ENCODE measurements at regions not wholly inside any gene's neighbourhood (a gene's known extent, or its start where the extent isn't known, plus 50 kb on each side); places are given as distances from the start of the nearest gene placed in this dataset.
A peak's percentile ranks its signal among the peaks of the same experiment; 100 is the strongest.

- no CpG with 5 or more reads among the region's 1 CpG for WGBS (ENCODE audit: insufficient coverage)
- Histone ChIP-seq H3K36me3 (ENCODE audit: control insufficient read depth, insufficient read depth, low read length) (no peaks in the 10 kb centered on the region), H3K9me3 (ENCODE audit: control insufficient read depth, insufficient read depth, low read length) (no peaks in the 10 kb centered on the region), H3K4me1 (ENCODE audit: control insufficient read depth, insufficient read depth, low read length) (no peaks in the 10 kb centered on the region), H3K27ac (ENCODE audit: low read depth, low read length) (no peak overlapping the region), H3K27me3 (ENCODE audit: control insufficient read depth, insufficient read depth, low read length) (no peaks in the 10 kb centered on the region), H3K4me3 (ENCODE audit: low read depth, low read length) (no peak overlapping the region)
- DNase-seq (ENCODE audit: low read depth in 4 of 6, low spot score in 6 of 6): no peak
Observed at GRCh38 chr14:83470959-83471695, 1937.5 kb upstream of the SEL1L start.

- Histone ChIP-seq H3K36me3 (ENCODE audit: control insufficient read depth, insufficient read depth, low read length) (no peaks in the 10 kb centered on the region), H3K27ac (ENCODE audit: low read depth, low read length) (no peak overlapping the region), H3K4me3 (ENCODE audit: low read depth, low read length) (no peak overlapping the region), H3K9me3 (ENCODE audit: control insufficient read depth, insufficient read depth, low read length) (no peaks in the 10 kb centered on the region), H3K4me1 (ENCODE audit: control insufficient read depth, insufficient read depth, low read length) (no peaks in the 10 kb centered on the region), H3K27me3 (ENCODE audit: control insufficient read depth, insufficient read depth, low read length) (no peaks in the 10 kb centered on the region)
- WGBS (ENCODE audit: insufficient coverage): no CpG with 5 or more reads among the region's 3 CpGs
- no peak for DNase-seq (ENCODE audit: low read depth in 4 of 6, low spot score in 6 of 6)
Observed at GRCh38 chr14:83473416-83474235, 1940.0 kb upstream of the SEL1L start.

DNA sequence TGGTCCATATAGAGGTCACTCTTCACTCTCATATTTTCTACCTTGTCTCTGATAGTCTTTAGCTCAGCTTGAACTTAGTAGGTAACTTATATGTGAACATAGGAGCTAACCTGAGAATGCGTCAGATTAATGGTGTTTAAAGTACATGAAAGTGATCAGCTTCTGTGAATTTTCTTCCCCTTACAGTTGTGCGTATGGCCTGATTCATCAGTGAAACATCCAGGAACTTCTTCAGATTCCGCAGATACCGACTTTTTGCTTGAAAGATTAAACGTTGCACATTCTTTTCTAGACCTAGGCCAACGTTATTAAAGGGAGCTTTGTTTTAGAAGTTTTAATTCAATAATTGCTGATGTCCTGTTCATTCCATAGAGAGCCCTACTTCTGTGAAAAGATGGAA, 1945.1 kb upstream of the SEL1L start:
- Histone ChIP-seq H3K9me3 (ENCODE audit: control insufficient read depth, insufficient read depth, low read length) (no peaks in the 10 kb centered on the region), H3K36me3 (ENCODE audit: control insufficient read depth, insufficient read depth, low read length) (no peaks in the 10 kb centered on the region), H3K4me3 (ENCODE audit: low read depth, low read length) (no peak overlapping the region), H3K4me1 (ENCODE audit: control insufficient read depth, insufficient read depth, low read length) (no peaks in the 10 kb centered on the region), H3K27ac (ENCODE audit: low read depth, low read length) (no peak overlapping the region), H3K27me3 (ENCODE audit: control insufficient read depth, insufficient read depth, low read length) (no peaks in the 10 kb centered on the region)
- WGBS (ENCODE audit: insufficient coverage): 100% methylated on average over 4 of the region's 6 CpGs
- no peak for DNase-seq (ENCODE audit: low read depth in 4 of 6, low spot score in 6 of 6)

GRCh38 chr14:83483063-83483462, 1949.4 kb upstream of the SEL1L start:
- Histone ChIP-seq H3K27ac (ENCODE audit: low read depth, low read length) (no peak overlapping the region), H3K4me1 (ENCODE audit: control insufficient read depth, insufficient read depth, low read length) (no peaks in the 10 kb centered on the region), H3K9me3 (ENCODE audit: control insufficient read depth, insufficient read depth, low read length) (no peaks in the 10 kb centered on the region), H3K36me3 (ENCODE audit: control insufficient read depth, insufficient read depth, low read length) (no peaks in the 10 kb centered on the region), H3K4me3 (ENCODE audit: low read depth, low read length) (no peak overlapping the region), H3K27me3 (ENCODE audit: control insufficient read depth, insufficient read depth, low read length) (no peaks in the 10 kb centered on the region)
- no CpG with 5 or more reads among the region's 1 CpG for WGBS (ENCODE audit: insufficient coverage)
- no peak for DNase-seq (ENCODE audit: low read depth in 4 of 6, low spot score in 6 of 6)

- DNase-seq (ENCODE audit: low read depth in 4 of 6, low spot score in 6 of 6): no peak
Observed at GRCh38 chr14:83485591-83485990, 1951.9 kb upstream of the SEL1L start.

GRCh38 chr14:83491091-83491490, 1957.4 kb upstream of the SEL1L start:
- no peaks in the 10 kb centered on the region for H3K4me1 ChIP-seq (ENCODE audit: control insufficient read depth, insufficient read depth, low read length)
- no peaks in the 10 kb centered on the region for H3K36me3 ChIP-seq (ENCODE audit: control insufficient read depth, insufficient read depth, low read length)
- 82% methylated on average over 1 of the region's 2 CpGs for WGBS (ENCODE audit: insufficient coverage)
- H3K27ac ChIP-seq (ENCODE audit: low read depth, low read length): no peak overlapping the region
- no peak overlapping the region for H3K4me3 ChIP-seq (ENCODE audit: low read depth, low read length)
- no peaks in the 10 kb centered on the region for H3K27me3 ChIP-seq (ENCODE audit: control insufficient read depth, insufficient read depth, low read length)
- no peak for DNase-seq (ENCODE audit: low read depth in 4 of 6, low spot score in 6 of 6)
- H3K9me3 ChIP-seq (ENCODE audit: control insufficient read depth, insufficient read depth, low read length): no peaks in the 10 kb centered on the region

More at GRCh38 chr14:83485591-83485990, 1951.9 kb upstream of the SEL1L start:
- Histone ChIP-seq H3K36me3 (ENCODE audit: control insufficient read depth, insufficient read depth, low read length) (no peaks in the 10 kb centered on the region), H3K4me3 (ENCODE audit: low read depth, low read length) (no peak overlapping the region), H3K9me3 (ENCODE audit: control insufficient read depth, insufficient read depth, low read length) (no peaks in the 10 kb centered on the region), H3K27ac (ENCODE audit: low read depth, low read length) (no peak overlapping the region), H3K4me1 (ENCODE audit: control insufficient read depth, insufficient read depth, low read length) (no peaks in the 10 kb centered on the region), H3K27me3 (ENCODE audit: control insufficient read depth, insufficient read depth, low read length) (no peaks in the 10 kb centered on the region)

- no peak overlapping the region for H3K27ac ChIP-seq (ENCODE audit: low read depth, low read length)
- WGBS (ENCODE audit: insufficient coverage): no CpG with 5 or more reads among the region's 3 CpGs
- H3K4me1 ChIP-seq (ENCODE audit: control insufficient read depth, insufficient read depth, low read length): no peaks in the 10 kb centered on the region
- peak in 2 of 6 donors; percentile 8 to 13 for DNase-seq (ENCODE audit: low read depth in 4 of 6, low spot score in 6 of 6)
- no peaks in the 10 kb centered on the region for H3K9me3 ChIP-seq (ENCODE audit: control insufficient read depth, insufficient read depth, low read length)
- no peaks in the 10 kb centered on the region for H3K36me3 ChIP-seq (ENCODE audit: control insufficient read depth, insufficient read depth, low read length)
- no peaks in the 10 kb centered on the region for H3K27me3 ChIP-seq (ENCODE audit: control insufficient read depth, insufficient read depth, low read length)
- no peak overlapping the region for H3K4me3 ChIP-seq (ENCODE audit: low read depth, low read length)
Observed at GRCh38 chr14:83520837-83521236, 1987.2 kb upstream of the SEL1L start.

DNA sequence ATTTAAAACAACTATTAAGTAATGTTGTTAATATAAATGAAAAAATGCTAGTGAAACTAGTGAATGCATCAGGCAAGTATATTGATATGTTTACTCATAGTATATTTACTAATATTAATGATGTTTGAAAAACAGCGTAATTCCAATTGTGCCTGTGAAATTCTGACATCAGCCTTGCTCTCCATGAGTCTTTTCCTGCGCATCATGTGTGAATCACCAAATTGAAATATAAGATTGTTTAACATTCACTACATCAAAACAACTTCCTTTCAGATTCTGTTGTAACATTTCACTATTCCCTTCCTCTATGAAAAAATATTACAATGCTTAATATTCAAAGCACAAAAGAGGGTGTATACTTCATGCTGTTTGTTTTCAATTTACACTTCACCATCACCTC, 1995.9 kb upstream of the SEL1L start:
- Histone ChIP-seq H3K36me3 (ENCODE audit: control insufficient read depth, insufficient read depth, low read length) (no peaks in the 10 kb centered on the region), H3K4me1 (ENCODE audit: control insufficient read depth, insufficient read depth, low read length) (no peaks in the 10 kb centered on the region), H3K9me3 (ENCODE audit: control insufficient read depth, insufficient read depth, low read length) (no peaks in the 10 kb centered on the region), H3K4me3 (ENCODE audit: low read depth, low read length) (no peak overlapping the region), H3K27ac (ENCODE audit: low read depth, low read length) (no peak overlapping the region), H3K27me3 (ENCODE audit: control insufficient read depth, insufficient read depth, low read length) (no peaks in the 10 kb centered on the region)
- DNase-seq (ENCODE audit: low read depth in 4 of 6, low spot score in 6 of 6): no peak
- no CpG with 5 or more reads among the region's 2 CpGs for WGBS (ENCODE audit: insufficient coverage)

DNA sequence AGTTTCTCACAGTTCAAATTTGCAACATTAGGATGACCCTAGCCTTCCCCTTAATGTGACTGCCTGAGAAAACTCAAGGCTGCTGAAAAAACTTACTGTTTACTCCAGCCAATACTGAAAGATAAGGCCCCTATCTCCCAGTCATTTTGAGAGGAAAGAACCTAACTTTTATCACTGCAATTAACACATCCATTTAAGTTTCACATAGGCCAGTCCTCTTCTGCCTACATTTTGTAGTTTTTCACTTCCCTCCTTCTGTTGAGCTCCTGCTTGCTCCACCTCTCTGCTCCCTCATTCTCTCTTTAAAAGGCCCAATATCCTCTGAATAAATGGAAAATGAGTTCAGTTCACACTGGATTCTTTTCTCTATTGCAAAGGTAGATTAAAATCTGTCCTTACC, 1996.2 kb upstream of the FLRT2 start:
- Histone ChIP-seq H3K4me3 (ENCODE audit: low read depth, low read length) (no peak overlapping the region), H3K27ac (ENCODE audit: low read depth, low read length) (no peak overlapping the region), H3K27me3 (ENCODE audit: control insufficient read depth, insufficient read depth, low read length) (no peaks in the 10 kb centered on the region), H3K36me3 (ENCODE audit: control insufficient read depth, insufficient read depth, low read length) (no peaks in the 10 kb centered on the region), H3K4me1 (ENCODE audit: control insufficient read depth, insufficient read depth, low read length) (no peaks in the 10 kb centered on the region), H3K9me3 (ENCODE audit: control insufficient read depth, insufficient read depth, low read length) (no peaks in the 10 kb centered on the region)
- no peak for DNase-seq (ENCODE audit: low read depth in 4 of 6, low spot score in 6 of 6)

- DNase-seq (ENCODE audit: low read depth in 4 of 6, low spot score in 6 of 6): no peak
- no peak overlapping the region for H3K27ac ChIP-seq (ENCODE audit: low read depth, low read length)
- no peak overlapping the region for H3K4me3 ChIP-seq (ENCODE audit: low read depth, low read length)
- no peaks in the 10 kb centered on the region for H3K4me1 ChIP-seq (ENCODE audit: control insufficient read depth, insufficient read depth, low read length)
- H3K27me3 ChIP-seq (ENCODE audit: control insufficient read depth, insufficient read depth, low read length): no peaks in the 10 kb centered on the region
- no peaks in the 10 kb centered on the region for H3K9me3 ChIP-seq (ENCODE audit: control insufficient read depth, insufficient read depth, low read length)
- no CpG with 5 or more reads among the region's 1 CpG for WGBS (ENCODE audit: insufficient coverage)
- no peaks in the 10 kb centered on the region for H3K36me3 ChIP-seq (ENCODE audit: control insufficient read depth, insufficient read depth, low read length)
Observed at GRCh38 chr14:83534995-83535394, 1994.9 kb upstream of the FLRT2 start.
